HG03139 (cell line): ENCODE measurements at regions not wholly inside any gene's neighbourhood (a gene's known extent, or its start where the extent isn't known, plus 50 kb on each side); places are given as distances from the start of the nearest gene placed in this dataset.

Source experiments
- ATAC-seq: cut with Tn5 transposase; IDR thresholded peaks from one replicate; pipeline ENCODE4 v1.9.1; 2021; ENCODE audit not compliant: unreplicated experiment

DNA sequence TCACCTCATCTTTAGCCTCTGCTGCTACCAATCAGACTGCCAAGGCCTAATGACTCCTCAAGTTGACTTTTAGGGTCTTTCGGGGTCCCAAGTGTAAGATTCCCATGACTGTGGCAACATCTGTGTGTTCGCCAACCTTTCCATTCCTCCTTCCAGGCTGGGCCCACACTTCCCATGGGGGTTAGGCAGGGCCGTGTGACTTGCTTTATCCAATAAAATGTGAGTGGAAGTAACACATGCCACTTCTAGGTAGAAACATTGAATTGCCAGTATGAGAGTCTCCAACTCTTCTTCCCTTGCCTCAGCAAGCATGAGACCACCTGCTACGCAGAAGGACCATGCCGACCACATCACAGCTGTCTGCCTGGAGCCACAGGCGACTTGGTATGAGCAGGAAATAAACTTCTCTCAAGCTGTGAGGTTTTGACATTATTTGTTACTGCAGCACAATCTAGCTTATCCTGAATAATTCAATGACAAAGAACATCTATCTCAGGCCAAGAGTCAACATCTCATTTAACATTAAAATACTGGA lies 190.4 kb upstream of the IER5L start:
- ATAC-seq: no peak

DNA sequence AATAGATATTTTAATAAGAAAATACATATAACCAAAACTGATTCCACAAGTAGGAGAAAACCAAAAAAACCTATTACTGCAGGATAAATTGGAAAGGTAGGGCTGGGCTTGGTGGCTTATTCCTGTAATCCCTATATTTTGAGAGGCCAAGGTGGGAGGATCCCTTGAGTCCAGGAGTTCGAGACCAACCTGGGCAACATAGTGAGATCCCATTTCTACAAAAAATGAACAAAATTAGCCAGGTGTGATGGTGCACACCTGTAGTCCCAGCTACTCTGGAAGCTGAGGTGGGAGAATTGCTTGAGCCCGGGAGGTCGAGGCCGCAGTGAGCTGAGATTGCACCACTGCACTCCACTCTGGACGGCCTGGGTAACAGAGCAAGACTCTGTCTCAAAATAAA lies 189.2 kb upstream of the IER5L start:
- no peak for ATAC-seq

DNA sequence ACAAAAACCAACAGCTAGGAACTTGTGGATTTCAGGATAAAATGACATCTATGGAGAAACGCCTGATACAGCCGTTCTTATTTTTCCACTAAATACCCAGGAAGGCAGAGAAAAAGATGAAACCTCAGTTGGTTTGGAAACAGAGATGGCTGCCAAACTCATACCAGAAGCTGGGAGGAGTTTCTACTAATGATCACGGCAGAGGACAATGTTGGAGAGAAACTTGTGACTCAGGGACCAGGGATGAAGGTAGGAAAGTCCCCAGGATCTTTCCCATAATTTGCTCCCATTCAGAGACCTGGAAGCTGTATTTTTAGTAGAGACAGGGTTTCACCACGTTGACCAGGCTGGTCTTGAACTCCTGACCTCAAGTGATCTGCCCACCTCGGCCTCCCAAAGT lies 187.1 kb upstream of the IER5L start:
- no peak for ATAC-seq

- ATAC-seq: no peak
Measured at GRCh38 chr9:129363216-129363873, 185.3 kb upstream of the IER5L start.

DNA sequence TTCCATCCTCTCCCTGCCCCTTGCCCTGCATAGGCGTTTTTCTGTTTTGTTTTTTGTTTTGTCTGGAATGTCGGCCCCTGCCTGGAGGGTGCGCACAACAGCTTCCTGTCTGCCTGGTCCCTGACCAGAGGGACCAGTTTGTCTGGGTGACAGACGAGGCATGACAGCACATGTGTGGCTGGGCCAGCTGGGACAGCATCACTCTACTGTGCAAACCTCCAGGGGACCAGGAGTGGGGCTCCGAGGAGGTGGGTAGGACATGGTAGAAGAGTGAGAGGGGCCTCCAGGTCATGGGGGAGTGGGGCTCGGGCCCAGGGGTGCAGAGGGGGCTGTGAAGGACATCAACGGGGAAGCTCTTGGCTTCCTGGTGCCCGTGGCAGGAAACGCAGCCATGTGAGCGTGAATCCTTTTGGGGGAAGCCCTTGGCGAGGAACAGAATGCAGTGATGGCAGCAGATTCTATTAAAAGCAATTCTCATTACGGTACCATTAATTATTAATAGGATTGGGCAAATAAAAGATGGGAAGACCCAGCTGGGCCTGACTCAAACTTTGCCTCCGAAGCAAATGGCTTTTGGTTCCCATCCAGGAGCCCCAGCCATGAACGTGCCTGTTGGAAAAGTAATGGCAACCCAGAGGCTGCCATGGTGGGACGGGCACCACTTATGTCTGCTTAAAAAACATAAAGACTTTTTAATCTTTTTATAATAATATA lies 184.4 kb upstream of the IER5L start:
- no peak for ATAC-seq

- no peak for ATAC-seq
Measured at GRCh38 chr9:129361196-129361595, 183.1 kb upstream of the IER5L start.

DNA sequence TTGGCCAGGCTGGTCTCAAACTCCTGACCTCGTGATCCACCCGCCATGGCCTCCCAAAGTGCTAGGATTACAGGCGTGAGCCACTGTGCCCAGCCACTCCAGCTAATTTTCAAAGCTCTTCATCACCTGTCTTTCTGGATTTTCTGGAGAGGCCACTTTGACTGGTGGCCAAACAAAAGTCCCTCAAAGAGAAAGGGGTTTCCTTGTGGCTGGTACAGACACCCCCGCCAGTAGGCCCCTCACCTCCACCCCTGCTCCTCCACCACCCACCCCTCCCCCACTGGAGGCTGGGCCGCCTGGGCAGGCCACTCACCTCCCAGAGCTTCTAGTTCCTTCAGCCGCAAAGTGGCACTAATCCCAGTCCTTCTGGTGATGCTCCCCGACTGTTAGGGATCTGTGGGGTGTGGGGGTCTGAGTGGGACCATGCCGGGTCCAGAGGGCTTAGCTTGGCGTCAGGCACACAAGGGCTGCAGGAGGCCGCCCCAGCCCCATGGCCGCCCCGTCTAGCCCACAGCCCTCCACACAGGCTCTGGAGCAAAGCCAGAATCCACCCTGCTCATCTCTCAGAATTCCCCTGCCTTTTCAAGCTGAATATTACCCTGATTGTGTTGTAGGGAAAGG lies 182.0 kb upstream of the IER5L start:
- ATAC-seq: no peak

- ATAC-seq: no peak
Measured at GRCh38 chr9:129359162-129359811, 181.2 kb upstream of the IER5L start.

DNA sequence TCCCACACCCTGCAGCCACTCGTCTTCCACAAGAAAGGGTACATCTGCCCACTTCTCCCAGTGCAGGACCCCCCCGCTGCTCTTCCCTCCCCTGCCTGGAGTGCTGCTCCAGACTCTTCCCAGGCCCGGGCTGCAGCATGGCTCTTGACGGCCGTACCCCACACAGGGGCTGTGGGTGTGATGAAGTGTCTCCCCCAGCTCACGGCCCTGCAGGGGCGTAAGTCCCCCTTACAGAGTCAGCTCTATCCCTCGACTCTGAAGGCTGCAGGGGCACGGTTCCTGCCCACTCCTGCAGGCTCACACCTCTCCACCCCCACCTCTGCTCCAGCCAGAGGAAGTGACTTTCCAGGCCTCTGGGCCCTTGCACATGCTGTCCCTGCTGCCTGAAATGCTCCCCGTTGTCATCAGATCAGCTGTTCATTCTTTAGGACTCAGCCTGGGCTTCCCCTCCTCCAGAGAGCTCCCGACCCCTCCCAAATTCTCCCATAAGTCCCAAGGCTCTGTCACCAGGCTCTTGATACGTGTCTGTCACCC lies 180.6 kb upstream of the IER5L start:
- no peak for ATAC-seq

DNA sequence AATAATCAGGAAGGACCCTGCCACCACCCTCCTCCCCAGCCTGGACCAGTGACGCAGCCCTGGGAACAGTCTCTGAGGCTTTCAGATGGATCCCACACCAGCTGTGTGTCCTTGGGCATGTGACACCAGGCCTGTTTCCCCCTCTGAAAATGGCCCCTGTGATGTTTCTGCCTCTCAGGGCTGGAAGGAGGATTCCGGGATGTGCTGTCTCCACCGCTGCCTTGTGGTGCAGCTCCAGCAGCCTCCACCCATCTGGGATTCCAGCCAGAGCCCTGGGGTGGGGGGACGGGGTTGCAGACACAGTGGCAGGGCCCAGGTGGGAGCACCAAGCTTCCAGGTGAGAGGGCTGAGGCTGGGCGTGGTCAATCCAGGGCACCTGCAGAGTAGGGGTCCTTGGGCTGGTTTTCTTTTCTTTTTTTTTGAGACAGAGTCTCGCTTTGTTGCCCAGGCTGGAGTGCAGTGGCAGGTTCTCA lies 179.7 kb upstream of the IER5L start:
- no peak for ATAC-seq

GRCh38 chr9:129356871-129357772 lies 179.1 kb upstream of the IER5L start:
- no peak for ATAC-seq

GRCh38 chr9:129355631-129356030 lies 177.6 kb upstream of the IER5L start:
- no peak for ATAC-seq

DNA sequence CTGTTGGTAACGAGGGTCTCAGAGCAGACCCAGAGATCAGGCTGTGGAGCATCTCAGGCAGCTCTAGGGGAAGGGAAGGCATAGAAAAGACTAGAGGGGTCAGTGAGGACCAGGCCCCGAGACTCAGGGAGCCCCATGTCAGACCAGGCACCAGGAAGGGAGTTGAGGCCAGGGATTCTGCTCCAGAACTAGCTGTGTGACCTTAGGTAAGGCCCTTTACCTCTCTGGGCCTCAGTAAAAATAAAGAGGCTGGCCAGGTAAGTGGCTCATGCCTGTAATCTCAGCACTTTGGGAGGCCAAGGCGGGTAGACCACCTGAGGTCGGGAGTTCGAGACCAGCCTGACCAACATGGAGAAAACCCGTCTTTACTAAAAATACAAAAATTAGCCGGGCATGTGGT lies 176.4 kb upstream of the IER5L start:
- no peak for ATAC-seq

DNA sequence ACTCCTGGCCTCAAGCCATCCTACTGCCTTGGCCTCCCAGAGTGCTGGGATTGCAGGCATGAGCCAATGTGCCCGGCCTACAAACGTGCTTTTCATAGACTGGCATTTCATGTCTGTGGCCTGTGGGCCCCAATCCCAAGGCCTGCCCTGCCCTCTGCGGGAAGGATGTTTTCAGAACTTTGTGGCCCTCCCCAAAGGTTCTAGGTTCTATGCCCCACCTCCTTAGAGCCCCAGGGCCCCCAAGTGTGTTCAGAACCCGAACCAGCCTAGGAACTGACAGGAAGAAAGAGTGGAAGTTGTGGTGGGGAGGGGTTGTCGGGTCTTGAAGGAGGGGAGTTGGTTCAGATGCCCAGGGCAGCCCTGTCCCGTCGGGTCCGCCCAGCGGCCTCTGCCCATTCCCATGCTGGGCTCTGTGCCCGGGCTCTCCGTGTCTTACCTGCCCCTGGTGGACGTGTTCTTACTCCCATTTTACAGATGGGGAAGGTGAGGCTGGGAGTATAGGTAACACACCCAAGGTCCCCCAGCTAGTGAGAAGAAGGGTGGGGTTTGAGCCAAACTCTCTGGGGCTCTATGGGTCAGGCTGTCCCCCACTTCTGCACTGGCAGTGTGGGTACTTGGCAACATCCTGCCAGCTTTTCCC lies 175.8 kb upstream of the IER5L start:
- no peak for ATAC-seq

- ATAC-seq: no peak
Measured at GRCh38 chr9:129352146-129352865, 174.2 kb upstream of the IER5L start.

GRCh38 chr9:129351642-129352145 lies 173.6 kb upstream of the IER5L start:
- no peak for ATAC-seq

GRCh38 chr9:129351058-129351641 lies 173.1 kb upstream of the IER5L start:
- no peak for ATAC-seq

DNA sequence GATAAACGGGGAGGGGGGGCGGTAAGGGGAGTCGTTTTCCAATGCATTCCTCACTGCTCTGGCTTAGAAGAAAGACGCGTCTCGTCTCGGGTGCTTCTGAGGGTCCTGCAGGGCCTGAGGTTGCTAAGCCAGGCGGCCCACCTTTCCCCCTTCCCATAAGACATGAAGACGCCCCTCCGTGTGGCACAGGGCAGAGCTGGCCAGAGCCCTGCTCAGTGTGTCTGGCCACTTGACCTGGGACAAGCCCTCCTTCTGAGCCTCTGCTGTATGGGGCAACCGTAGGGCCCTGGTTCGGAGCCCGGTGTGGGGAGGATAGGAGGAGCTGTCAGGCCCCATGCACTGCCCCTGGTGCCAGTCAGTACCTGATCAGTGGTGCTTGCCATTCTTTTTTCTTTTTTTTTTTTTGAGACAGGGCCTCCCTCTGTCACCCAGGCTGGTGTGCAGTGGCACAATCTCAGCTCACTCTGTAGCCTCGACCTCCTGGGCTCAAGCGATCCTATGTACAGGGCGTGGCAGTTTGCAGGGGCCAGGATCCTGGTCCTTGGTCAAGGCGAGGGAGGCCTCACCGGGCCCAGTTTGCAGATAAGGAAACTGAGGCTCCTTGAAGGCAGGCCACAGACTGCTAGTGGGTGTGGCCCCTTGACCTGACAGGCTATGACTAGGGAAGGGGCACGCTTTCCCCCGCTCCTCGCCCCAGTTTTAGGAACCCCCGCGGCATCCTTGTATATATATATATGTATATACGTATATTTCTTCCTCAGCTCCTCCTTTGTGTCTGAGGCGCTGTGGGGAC lies 172.3 kb upstream of the IER5L start:
- ATAC-seq: no peak
